ENCODE measurements at regions not wholly inside any gene's neighbourhood (a gene's known extent, or its start where the extent isn't known, plus 50 kb on each side); places are given as distances from the start of the nearest gene placed in this dataset.
A peak's percentile ranks its signal among the peaks of the same experiment; 100 is the strongest.
"Not testable (repeated sequence)": the region's sequence is repeated elsewhere in the genome, so short reads cannot be mapped to it uniquely, and the experiment has no call there.

DNA sequence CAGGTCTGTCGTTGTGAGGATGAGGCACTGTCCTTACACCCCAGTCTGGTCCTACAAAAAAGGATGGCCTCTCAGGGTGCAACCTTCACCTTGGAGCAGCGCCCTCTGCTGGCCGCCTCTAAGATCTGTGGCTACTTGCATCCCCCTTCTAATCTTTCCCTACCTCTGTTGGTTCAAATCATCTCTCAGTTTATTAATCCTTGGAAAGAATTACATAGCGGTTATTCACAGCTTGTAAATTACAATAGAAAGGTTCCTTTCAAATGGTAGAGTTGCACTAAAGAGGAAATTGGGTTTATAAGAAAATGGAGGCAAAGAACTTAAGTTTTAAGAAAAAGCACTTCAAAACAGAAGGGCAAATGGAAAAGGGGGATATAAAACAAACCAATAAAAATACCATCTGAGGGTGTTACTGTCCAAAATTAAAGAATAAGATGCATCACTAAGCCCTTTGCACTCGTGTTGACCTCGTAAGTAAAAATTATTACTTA is 102.0 kb upstream of the PLEKHM1 start:
- peak; percentile 67 to 75 for DNase-seq

DNA sequence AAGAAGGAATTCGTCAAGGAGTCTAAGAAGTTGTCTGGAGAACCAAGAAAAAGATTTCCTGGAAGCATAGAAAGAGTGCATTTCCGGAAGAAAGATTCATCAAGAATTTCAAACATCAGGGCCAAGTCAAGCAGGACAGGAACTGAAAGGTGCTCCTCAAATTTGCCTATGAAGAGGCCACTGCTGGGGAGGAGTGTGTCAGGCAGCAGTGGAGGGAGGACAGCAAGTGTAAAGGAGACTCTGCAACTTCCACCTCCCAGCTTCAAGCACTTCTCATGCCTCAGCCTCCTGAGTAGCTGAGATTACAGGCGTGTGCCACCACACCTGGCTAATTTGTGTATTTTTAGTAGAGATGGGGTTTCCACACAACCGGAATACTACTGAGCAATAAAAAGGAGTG is 105.8 kb upstream of the PLEKHM1 start:
- DNase-seq: not testable (repeated sequence)

DNA sequence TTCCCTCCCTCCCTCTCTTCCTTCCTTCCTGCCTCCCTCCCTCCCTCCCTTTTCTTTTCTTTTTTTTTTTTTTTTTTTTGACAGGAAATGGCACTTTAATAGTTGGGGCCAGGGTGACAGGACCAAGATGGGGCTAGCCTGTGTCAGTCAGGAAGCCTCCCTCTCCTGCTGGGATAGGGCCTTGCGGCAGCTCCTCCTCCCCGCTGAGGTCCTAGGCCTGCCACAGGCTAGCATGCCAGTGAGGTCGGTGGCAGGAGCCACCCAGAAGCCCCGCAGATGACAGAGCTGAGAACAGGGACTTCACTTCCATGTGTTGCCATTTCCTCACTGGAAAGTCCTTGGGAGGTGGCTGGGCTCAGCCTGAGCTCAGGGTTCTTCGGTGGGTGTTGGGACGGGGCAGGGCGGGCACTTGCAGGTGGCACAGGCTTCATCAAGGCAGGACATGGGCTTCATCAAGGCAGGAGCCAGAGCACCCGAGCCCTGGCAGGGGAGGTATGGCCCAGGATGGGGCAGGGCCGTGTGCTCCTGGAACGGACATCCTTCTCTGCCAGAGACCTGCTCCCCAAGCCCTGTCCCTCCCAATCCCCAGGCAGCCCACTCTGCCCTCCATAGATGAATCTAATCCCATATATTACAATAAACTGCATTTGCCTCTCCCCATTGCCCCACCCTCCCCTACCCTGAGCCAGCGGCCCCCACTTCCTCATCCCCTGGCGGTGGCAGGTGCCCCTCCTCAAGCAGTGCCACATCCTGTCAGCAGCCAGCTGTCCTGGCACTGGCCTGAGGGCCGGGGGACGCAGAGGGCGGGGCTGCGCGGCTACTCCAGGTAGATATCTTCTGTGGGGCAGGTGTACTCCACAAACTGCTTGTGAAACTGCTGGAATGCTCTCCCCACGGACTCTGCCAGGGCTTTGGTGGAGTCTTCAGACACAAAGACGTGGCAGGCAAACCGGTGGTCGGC is 109.8 kb upstream of the PLEKHM1 start:
- DNase-seq: peak; percentile 41 to 46

DNA sequence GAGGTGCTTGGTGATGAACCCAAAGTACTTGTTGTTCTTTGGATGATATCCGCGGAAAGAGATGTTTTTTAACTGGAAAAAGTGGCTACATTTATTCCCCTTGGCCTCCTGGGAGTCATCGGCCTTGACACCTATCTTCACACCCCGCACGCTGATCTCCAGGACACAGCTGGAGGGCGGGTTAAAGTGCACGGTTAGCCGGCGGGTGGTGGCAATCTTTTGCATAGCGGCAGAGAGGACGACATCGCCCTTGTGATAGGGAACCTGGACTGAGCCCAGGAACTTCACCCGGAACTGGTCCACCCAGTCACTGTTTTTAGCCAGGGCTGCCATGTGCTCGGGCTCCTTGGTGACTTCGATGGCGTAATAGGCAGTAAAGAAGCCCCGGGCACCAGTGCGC is 110.5 kb upstream of the PLEKHM1 start:
- DNase-seq: not testable (repeated sequence)

DNA sequence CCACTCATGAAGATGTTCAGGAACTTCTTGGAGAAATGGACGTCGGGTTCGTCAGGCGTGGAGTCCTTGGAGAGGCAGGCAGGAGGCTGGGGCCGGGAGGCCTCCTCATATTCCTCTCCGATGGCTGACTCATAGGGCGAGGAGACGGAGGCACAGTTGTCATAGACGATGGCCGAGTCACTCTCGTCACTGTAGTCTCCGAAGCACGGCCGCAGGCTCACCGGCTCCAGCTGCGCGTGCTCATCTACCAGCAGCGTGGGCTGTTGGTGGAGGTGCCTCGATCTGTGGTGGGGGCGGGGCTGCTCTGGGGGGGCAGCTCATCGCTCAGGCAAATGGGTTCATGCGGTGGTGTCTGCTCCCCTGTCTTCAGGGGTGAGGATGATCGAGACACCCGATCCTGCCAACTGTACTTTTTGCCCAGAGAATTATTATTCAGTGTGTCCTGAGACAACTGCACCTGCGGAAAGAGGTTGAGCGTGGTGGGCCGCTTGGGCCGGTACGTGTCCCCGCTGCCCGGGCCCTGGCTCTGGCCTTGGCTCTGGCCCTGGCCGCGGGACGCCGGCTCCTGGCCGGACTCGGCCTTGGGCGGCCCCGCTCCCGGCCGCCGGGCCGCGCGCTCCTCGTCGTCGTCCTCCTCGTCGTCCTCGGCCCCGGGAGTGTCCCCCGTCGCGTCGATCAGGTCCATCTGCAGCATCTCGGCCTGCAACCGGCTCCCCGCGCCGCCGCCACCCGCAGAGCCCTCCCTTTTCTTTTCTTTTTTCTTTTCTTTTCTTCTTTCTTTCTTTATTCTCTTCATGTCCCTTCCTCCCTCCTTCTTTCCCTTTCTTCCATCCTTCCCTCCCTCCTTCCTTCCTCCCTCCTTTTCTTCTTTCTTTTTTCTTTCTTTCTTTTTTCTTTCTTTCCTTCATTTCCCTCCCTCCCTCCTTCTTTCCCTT is 111.4 kb upstream of the PLEKHM1 start:
- not testable (repeated sequence) for DNase-seq

DNA sequence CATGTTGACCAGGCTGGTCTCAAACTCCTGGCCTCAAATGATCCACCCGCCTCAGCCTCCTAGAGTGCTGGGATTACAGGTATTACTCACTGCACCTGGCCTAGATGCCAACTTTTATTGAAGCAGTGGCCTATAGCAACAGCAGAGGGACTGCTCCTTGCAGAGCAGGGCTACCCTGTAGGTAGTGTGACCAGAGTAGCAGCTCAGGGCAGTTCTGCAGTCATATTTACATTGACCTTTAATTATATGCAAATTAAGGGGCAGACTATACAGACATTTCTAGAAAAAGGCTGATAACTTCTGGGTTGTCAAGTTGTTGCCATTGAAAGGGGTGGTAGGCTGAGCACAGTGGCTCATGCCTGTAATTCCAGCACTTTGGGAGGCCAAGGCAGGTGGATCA is 115.2 kb upstream of the PLEKHM1 start:
- not testable (repeated sequence) for DNase-seq

DNA sequence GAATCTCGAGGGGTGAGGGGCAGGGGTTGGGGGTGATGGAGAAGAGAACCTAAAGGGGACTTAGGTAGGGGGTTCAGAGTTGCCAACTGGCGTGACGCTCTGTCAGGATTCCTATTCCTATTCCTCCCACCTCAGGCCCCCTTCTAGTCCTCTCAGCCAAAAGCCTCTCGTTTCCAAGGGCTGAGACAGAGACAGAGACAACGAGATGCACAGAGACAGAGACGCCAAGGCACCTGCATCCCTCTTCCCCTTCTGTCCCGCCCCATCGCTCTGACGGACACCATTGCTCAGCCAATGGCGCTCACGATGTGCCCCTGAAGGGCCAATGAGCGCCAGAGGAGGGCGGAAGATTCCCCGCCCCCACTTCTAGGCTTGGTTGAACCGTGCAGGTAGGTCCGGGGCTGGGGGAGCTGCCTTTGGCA is 129.5 kb upstream of the PLEKHM1 start:
- DNase-seq: peak; percentile 84

DNA sequence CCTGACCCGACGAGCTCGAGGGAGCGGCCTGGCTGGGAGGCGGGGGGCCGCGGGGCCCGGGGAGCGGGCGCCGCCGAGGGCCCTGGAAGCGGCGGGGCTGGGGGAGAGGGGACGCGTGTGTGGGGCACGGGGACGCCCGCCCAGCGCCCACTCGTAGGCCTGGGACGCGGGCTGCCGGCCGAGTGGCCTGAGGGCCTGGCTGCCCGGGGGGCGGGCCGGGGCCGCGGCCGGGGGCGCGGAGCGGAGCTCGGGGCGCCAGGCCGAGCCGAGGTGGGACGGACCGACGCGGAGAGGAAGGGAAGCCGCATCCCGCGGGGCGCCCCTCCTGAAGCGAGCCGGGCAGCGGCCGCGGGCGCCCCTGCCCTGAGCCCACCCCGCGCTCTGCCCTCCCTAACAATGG is 129.9 kb upstream of the PLEKHM1 start:
- not testable (repeated sequence) for DNase-seq

DNA sequence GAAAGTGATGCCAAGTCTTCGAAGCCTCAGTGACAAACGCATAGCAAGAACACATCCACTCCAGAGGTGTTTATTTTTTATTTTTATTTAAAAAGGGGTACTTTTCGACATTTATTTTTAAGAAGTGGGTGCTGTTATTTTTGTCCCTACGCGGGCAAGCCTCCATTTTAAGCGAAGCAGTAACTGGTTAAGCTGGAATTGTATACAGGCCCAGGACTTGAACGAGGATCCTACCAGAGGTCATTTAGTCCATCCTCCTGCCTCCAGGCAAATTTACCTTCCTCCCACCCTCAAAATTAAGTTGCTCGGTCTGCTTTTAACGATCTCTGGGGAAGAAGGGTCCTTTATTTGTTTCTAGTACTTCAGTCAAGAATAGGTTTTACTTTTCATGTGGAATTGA is 130.6 kb upstream of the PLEKHM1 start:
- DNase-seq: not testable (repeated sequence)

DNA sequence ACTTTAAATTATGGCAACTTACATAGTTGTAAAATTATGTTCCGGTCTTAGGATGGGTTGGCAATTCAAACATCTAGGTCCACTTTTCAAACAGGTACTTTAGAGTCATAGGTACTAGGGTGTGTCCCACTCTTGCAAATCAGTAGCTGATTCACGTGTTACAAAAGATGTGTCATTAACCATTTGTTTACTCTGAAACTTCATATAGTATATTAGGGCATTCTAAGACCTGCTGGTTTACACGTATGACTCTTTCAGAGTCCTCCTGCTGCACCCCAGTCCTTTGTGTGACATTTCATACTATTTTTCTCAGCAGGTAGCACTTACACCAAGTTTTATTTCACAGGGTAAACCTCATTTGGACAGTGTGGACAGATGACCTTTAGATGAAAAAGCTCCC is 131.8 kb upstream of the PLEKHM1 start:
- DNase-seq: not testable (repeated sequence)

DNA sequence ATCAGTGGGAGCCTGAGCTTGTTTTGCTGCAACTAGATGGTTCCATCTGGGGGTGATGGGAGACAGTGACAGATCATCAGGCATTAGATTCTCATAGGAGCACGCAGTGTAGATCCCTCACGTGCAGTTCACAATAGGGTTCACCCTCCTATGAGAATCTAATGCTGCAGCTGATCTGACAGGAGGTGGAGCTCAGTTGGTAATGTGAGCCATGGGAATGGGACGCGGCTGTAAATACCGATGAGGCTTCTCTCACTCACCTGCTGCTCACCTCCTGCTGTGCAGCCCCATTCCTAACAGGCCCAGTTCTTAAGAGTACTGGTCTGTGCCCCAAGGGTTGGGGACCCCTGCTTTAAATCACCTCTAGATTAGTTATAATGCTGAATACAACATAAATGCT is 137.5 kb upstream of the PLEKHM1 start:
- no peak for DNase-seq

DNA sequence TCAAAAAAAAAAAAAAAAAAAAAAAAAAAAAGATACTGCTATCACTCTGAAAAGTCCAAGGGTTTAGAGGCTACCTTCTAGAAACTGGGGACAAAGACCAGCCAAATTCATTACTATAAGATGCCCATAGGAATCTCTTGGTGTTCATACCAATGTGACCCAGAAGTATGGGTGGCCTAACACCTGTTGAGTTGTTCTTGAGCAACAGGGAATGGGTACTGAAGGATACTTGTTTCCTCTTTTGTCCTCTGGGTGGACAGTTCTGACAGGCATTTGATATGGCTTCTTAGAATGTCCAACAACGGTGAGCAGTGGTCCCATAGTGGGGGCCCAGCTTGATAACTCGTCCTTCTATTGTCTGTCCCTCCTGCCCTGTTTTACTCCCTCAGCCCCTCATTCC is 141.4 kb upstream of the PLEKHM1 start:
- no peak for DNase-seq

DNA sequence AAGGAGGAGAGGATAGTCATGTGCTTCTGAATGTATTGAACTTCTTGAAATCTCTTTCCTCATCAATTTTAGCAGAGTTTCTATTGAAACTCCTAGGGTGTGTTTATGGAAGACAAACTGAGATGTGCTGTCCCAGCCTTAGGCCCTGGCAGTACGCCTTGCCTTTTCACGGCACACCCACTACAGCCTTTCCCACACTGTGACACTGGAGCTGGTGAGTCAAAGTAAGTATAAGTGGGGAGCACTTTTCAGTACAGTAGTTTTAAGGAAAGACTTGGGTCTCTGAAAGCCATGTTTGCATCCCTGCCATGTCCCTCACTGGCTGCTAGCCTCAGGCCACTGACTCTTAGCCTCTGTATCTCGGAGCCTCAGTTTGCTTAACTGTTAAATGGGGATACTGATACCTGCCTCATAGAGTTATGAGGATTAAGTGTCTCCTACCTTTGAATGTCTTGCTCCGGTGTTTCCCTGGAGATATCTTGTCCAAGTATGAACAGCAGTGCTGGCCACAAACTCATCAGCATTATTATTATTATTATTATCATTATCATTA is 144.7 kb upstream of the CRHR1 start:
- DNase-seq: no peak

DNA sequence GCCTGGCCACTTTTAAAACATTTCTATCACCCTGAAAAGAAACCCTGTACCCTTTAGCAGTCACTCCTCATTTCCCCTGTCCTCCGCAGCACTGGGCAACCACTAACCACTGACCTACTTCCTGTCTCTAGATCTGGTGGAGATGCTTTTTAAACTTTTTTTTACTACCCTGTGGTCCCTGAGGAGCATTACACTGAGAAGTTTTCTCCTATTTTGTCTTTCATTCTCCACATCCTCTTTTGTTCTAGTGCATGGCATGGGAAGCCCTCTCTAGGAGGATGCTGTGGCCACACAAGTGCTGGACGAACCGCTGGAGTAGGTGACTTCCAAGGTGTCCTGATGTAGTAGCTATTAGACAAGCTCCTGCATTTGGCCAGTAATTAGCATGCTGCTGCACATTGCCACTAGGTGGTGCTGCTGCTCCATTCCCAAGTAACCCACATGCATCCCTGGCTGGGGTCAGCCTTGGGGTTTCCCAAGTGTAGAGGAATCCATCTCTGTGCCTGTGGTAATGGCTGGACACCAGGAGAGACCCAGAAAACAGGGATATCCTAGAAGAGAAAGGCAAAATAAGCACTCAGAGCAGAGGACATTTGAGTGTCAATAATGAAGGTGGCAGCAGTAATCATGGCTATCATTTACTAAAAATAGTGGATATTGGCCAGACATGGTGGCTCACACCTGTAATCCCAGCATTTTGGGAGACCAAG is 143.8 kb upstream of the CRHR1 start:
- DNase-seq: peak; percentile 68 to 71

DNA sequence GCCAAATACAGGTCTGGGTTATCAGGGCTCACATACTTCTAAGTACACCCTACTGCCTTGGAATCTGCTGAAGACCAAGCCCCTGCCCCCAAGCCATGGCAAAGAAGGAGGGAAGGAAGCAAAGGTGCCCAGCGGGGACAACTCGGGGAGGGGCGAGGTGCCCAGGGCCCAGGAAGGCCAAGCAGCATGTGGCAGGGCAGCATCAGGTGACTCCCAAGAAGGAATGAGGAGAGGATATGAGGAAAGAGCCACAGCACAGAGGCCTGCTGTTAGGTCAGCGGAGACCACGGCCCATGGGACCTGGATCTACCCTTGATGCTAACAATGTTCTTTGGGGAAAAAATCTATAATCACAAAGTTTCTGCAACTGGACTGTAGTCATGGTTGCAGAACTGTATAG is 142.6 kb upstream of the CRHR1 start:
- DNase-seq: no peak

DNA sequence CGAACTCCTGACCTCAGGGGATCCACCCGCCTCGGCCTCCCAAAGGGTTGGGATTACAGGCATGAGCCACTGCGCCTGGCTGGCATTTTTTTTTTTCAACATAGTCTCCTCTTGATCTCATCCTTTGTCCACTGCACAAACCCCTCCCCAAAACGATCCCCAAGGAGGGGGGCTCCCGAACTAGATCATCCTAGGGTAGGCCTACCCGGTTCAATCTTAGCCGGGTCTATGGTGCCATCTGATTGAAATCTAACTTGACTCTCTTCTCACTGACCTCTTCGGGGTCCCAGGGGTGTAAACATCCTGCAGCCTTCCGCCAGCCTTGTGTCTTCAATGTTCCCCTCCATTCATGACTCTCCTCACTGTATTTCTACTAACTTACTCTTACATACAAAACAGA is 140.5 kb upstream of the CRHR1 start:
- no peak for DNase-seq

DNA sequence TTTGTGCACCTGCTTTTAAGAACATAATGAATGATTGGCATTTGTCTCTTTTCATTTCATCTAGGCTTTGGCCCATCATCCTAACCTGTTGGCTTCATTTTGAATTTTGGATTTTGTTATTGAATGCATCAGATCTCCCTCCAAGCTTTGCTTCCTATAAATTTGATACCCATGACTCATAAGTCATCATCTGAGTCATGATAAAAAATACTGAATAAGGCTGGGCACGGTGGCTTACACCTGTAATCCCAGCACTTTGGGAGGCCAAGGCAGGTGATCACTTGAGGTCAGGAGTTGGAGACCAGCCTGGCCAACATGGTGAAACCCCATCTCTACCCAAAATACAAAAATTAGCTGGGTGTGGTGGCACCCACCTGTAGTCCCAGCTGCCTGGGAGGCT is 139.5 kb upstream of the CRHR1 start:
- not testable (repeated sequence) for DNase-seq

DNA sequence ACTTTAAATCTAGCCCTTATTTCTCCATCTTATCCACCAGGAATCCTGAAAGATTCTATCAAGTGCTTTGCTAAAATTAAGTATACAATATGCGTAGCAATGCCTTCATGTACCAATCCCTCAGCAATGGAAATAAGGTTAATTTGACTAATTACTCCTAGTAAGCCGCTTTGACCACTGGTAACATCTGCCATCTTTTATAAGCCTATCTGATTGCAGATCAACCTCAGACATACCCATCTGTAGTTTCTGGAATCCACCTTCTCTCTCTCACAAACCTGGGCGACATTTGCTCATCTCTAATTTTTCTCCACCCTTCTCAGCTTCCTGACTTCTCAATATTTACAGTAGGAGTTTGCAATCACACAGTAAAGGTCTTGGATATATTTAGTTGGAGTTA is 138.8 kb upstream of the CRHR1 start:
- no peak for DNase-seq

DNA sequence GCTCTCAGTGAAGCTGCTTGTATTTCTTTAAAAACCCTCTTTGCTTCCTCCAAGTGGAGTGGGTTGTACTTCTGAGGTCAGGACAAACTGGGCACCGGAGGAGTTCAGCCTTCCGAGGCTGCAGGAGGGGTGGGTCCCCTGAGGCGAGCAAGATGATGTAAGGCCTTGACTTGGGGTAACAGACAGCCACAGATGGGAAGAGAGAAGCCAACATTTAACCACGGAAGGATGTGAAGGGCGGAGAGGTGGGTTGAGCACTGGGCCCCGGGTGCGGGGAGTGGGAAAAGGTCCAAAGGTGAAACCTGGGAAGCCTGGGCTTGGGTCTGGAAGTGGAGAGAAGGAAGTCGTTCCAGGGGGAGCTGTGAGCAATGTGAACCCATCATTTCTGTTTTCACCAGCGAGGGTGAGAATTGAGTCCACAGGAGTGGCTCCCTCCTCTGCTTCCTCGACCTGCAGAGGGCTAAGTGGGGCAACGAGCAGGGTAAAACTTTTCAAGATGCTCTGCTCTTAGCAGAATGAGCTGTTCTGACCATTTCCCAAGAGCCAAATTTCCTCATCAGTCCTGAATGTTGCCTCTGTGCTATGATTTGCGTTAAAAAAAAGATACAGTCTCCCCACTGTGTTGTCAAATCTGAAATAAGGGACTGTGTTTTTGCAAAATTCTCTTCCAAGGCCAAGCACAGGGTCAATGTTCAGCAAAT is 137.7 kb upstream of the CRHR1 start:
- DNase-seq: no peak

DNA sequence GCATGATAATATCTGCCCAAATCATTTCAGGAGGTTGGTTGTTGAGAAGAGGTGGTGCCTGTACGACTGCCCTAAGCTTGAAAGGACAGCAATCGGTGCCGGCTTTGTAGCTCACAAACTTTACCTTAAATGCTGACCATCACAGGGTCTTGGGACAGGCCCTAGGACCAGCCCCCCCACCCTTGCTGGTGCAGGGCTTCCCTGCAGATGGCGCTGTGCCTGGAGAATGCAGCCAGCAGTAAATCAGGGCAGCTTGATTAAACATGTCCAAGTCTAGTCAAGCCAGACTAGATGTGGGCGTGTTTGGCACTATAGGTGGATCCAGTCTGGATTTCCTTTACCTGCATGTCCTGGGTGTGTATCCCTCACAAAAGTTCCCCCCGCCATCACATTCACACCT is 135.5 kb upstream of the CRHR1 start:
- DNase-seq: no peak

DNA sequence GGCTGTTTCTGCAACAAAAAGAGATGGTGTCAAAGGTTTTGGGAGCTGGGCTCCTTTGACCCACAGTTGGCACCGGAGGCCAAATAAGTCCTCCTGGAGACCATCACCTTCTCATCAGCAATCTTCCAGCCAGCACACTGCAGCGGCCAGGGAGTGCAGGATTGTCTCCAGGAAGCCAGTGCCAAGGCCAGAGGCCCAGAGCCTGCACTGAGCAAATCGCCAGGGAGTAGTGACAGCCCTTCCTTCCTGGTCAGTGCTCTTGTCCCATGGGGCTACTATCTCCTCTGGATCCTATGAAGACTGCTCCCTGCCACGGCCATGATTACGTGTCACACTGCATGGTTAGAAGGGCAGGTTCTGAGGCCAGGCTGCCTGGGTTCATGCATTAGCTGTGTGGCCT is 134.3 kb upstream of the CRHR1 start:
- no peak for DNase-seq

DNA sequence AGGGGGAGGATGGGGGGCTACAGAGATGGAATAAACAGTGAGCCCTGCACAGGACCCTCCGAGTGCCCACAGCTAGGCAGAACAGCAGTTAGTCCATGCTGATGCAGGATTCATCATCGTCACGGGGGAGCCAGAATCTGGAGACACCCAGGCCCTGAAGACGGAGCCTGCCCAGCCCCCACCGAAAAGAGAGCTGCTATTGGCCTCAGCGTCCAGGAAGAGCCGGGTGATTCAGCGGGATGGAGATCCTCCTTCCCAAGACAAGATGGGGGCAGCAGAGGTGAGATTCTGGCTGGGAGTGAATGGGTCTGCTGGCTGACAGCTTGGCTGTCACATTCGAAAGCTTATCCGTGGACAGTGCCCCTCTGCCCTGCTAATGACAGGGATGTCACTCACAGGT is 133.6 kb upstream of the CRHR1 start:
- no peak for DNase-seq

Measured in CD4-positive, alpha-beta T cell treated with Interleukin-4 for 1 hour (primary cell).